H1 (cell line): ENCODE measurements at regions not wholly inside any gene's neighbourhood (a gene's known extent, or its start where the extent isn't known, plus 50 kb on each side); places are given as distances from the start of the nearest gene placed in this dataset.

ENCODE experiments used
- BCL11A ChIP-seq, 2 experiments: IDR thresholded peaks; one replicate each; pipeline ENCODE4 v1.6.1; 2011; ENCODE audit warnings: low read depth in 2 of 2, low read length in 2 of 2, mild to moderate bottlenecking in 2 of 2
- CREB1 ChIP-seq: IDR thresholded peaks from 2 replicates; pipeline ENCODE4 v1.6.1; 2012; ENCODE audit warnings: inconsistent platforms

DNA sequence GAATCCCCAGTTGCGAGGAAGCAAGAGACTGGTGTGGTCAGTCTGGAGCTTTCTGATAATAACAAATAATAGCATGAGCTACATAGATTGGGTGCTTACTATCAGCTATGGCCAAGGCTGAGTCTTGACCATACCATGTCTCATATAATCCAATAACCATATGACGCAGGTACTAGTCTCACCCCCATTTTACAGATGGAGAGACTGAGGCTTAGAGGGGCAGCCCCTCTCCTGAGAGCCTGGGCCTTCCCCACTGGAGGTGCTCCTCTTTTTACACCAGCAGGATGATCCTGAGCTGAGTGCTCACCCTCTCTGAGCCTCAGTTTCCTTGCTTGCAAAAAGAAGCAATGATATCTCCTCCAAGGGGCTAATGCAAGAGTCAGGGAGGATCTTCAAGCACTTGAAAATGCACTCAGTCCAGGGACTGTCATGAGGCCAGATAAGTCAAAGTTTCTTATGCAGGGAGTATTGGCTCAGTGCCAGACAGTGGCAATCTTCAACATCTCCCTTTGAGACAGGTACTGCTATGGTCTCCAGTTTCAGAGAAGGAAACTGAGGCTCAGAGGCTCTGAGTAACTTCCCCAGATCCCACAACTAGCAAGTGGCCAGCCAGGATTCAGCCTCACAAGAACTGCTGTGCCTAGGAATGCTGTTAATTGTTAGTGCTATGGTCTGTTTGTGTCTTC lies 149.7 kb downstream of the TFCP2L1 start (continued):
- no peak for TF ChIP-seq BCL11A (IDR thresholded peaks at IDR 0.05; ENCODE audit: low read depth in 2 of 2, low read length in 2 of 2)
- no peak for TF ChIP-seq CREB1
